OCI-LY7 (cell line): ENCODE measurements at regions not wholly inside any gene's neighbourhood (a gene's known extent, or its start where the extent isn't known, plus 50 kb on each side); places are given as distances from the start of the nearest gene placed in this dataset.

Source experiments
- CTCF ChIP-seq: fragments of 200-600 bp; sonication (generic); conservative IDR thresholded peaks from 2 replicates; pipeline ENCODE4 v1.5.1; 2014; ENCODE audit warnings: mild to moderate bottlenecking, antibody characterized with exemption, low read length, moderate library complexity, mixed read lengths
- EZH2phosphoT487 ChIP-seq: fragments of 200-600 bp; sonication (generic); IDR thresholded peaks from 2 replicates; pipeline ENCODE4 v1.6.1; 2018; ENCODE audit warnings: low read depth, borderline replicate concordance, mild to moderate bottlenecking, mixed run types, antibody characterized with exemption, low read length, moderate library complexity, mixed read lengths

GRCh38 chr12:131364903-131365820, 345.7 kb upstream of the SFSWAP start:
- TF ChIP-seq CTCF = no peak
- no peak for TF ChIP-seq EZH2phosphoT487
